Activated naive CD4-positive, alpha-beta T cell treated with anti-CD3 and anti-CD28 coated beads, Interleukin-2, amount 50 U/mL, for 24 hours (primary cell): ENCODE measurements at regions not wholly inside any gene's neighbourhood (a gene's known extent, or its start where the extent isn't known, plus 50 kb on each side); places are given as distances from the start of the nearest gene placed in this dataset.

Experiments
- H3K27ac Mint-ChIP-seq: one replicate; pipeline ENCODE4 v1.8.0; 2021; ENCODE audit warnings: mild to moderate bottlenecking, mixed read lengths
- H3K27me3 Mint-ChIP-seq: one replicate; pipeline ENCODE4 v1.8.0; 2021; ENCODE audit warnings: mixed read lengths
- H3K36me3 Mint-ChIP-seq: one replicate; pipeline ENCODE4 v1.8.0; 2021; ENCODE audit warnings: mixed read lengths
- H3K4me1 Mint-ChIP-seq: one replicate; pipeline ENCODE4 v1.8.0; 2021; ENCODE audit warnings: mixed read lengths
- H3K4me3 Mint-ChIP-seq: one replicate; pipeline ENCODE4 v1.8.0; 2021; ENCODE audit warnings: mild to moderate bottlenecking, mixed read lengths
- H3K9me3 Mint-ChIP-seq: one replicate; pipeline ENCODE4 v1.8.0; 2021; ENCODE audit warnings: mixed read lengths

GRCh38 chr6:17047889-17048288 is 54.0 kb upstream of the STMND1 start:
- H3K9me3 Mint-ChIP-seq = no peaks in the 10 kb centered on the region
- H3K27me3 Mint-ChIP-seq = peaks cover 13% of the 10 kb centered on the region
- H3K4me1 Mint-ChIP-seq = no peaks in the 10 kb centered on the region
- no peak overlapping the region for H3K4me3 Mint-ChIP-seq
- H3K27ac Mint-ChIP-seq = no peak overlapping the region
- H3K36me3 Mint-ChIP-seq = no peaks in the 10 kb centered on the region

- Mint-ChIP-seq H3K27me3 (peaks cover 13% of the 10 kb centered on the region), H3K4me1 (no peaks in the 10 kb centered on the region), H3K9me3 (no peaks in the 10 kb centered on the region), H3K27ac (no peak overlapping the region), H3K4me3 (no peak overlapping the region), H3K36me3 (no peaks in the 10 kb centered on the region)
Observed at GRCh38 chr6:17045581-17046322, 56.1 kb upstream of the STMND1 start.

- Mint-ChIP-seq H3K9me3 (peaks cover 5% of the 10 kb centered on the region), H3K27ac (no peak overlapping the region), H3K4me3 (no peak overlapping the region)
Observed at GRCh38 chr6:17043148-17043522, 58.7 kb upstream of the STMND1 start.

GRCh38 chr6:17042422-17043147 is 59.3 kb upstream of the STMND1 start:
- Mint-ChIP-seq H3K4me3 (no peak overlapping the region), H3K36me3 (no peaks in the 10 kb centered on the region), H3K27me3 (peaks cover 20% of the 10 kb centered on the region), H3K9me3 (peaks cover 5% of the 10 kb centered on the region), H3K27ac (no peak overlapping the region), H3K4me1 (no peaks in the 10 kb centered on the region)

More at GRCh38 chr6:17043148-17043522, 58.7 kb upstream of the STMND1 start:
- no peaks in the 10 kb centered on the region for H3K4me1 Mint-ChIP-seq
- H3K27me3 Mint-ChIP-seq = peaks cover 20% of the 10 kb centered on the region
- H3K36me3 Mint-ChIP-seq = no peaks in the 10 kb centered on the region

GRCh38 chr6:17039266-17039665 is 62.6 kb upstream of the STMND1 start:
- Mint-ChIP-seq H3K4me3 (no peak overlapping the region), H3K27ac (no peak overlapping the region), H3K36me3 (no peaks in the 10 kb centered on the region)

GRCh38 chr6:17038316-17038715 is 63.5 kb upstream of the STMND1 start:
- Mint-ChIP-seq H3K4me1 (no peaks in the 10 kb centered on the region), H3K36me3 (no peaks in the 10 kb centered on the region), H3K27me3 (peaks cover 9% of the 10 kb centered on the region), H3K27ac (no peak overlapping the region), H3K4me3 (no peak overlapping the region), H3K9me3 (peaks cover 5% of the 10 kb centered on the region)

More at GRCh38 chr6:17039266-17039665, 62.6 kb upstream of the STMND1 start:
- peaks cover 5% of the 10 kb centered on the region for H3K9me3 Mint-ChIP-seq
- no peaks in the 10 kb centered on the region for H3K4me1 Mint-ChIP-seq
- peaks cover 10% of the 10 kb centered on the region for H3K27me3 Mint-ChIP-seq

- H3K4me1 Mint-ChIP-seq = no peaks in the 10 kb centered on the region
Observed at GRCh38 chr6:17036065-17036393, 65.8 kb upstream of the STMND1 start.

GRCh38 chr6:17035257-17036064 is 66.4 kb upstream of the STMND1 start:
- Mint-ChIP-seq H3K4me3 (no peak overlapping the region), H3K27me3 (peaks cover 4% of the 10 kb centered on the region), H3K9me3 (peaks cover 5% of the 10 kb centered on the region), H3K4me1 (no peaks in the 10 kb centered on the region), H3K36me3 (no peaks in the 10 kb centered on the region), H3K27ac (no peak overlapping the region)

More at GRCh38 chr6:17036065-17036393, 65.8 kb upstream of the STMND1 start:
- Mint-ChIP-seq H3K4me3 (no peak overlapping the region), H3K9me3 (peaks cover 5% of the 10 kb centered on the region), H3K27me3 (peaks cover 7% of the 10 kb centered on the region), H3K36me3 (no peaks in the 10 kb centered on the region), H3K27ac (no peak overlapping the region)

- no peak overlapping the region for H3K4me3 Mint-ChIP-seq
- peaks cover 3% of the 10 kb centered on the region for H3K27me3 Mint-ChIP-seq
- H3K36me3 Mint-ChIP-seq = no peaks in the 10 kb centered on the region
- H3K4me1 Mint-ChIP-seq = no peaks in the 10 kb centered on the region
- no peak overlapping the region for H3K27ac Mint-ChIP-seq
- H3K9me3 Mint-ChIP-seq = peaks cover 6% of the 10 kb centered on the region
Observed at GRCh38 chr6:17033746-17034145, 68.1 kb upstream of the STMND1 start.

GRCh38 chr6:17032988-17033634 is 68.7 kb upstream of the STMND1 start:
- Mint-ChIP-seq H3K27me3 (peaks cover 2% of the 10 kb centered on the region), H3K9me3 (peaks cover 4% of the 10 kb centered on the region), H3K27ac (no peak overlapping the region), H3K36me3 (no peaks in the 10 kb centered on the region), H3K4me3 (no peak overlapping the region), H3K4me1 (no peaks in the 10 kb centered on the region)

- no peaks in the 10 kb centered on the region for H3K36me3 Mint-ChIP-seq
- no peak overlapping the region for H3K27ac Mint-ChIP-seq
- no peak overlapping the region for H3K4me3 Mint-ChIP-seq
- no peaks in the 10 kb centered on the region for H3K4me1 Mint-ChIP-seq
- peaks cover 4% of the 10 kb centered on the region for H3K9me3 Mint-ChIP-seq
- H3K27me3 Mint-ChIP-seq = peaks cover 2% of the 10 kb centered on the region
Observed at GRCh38 chr6:17032590-17032987, 69.3 kb upstream of the STMND1 start.

GRCh38 chr6:17031961-17032360 is 69.9 kb upstream of the STMND1 start:
- Mint-ChIP-seq H3K4me3 (no peak overlapping the region), H3K4me1 (no peaks in the 10 kb centered on the region)

GRCh38 chr6:17027441-17027840 is 74.4 kb upstream of the STMND1 start:
- peaks cover 7% of the 10 kb centered on the region for H3K36me3 Mint-ChIP-seq
- peaks cover 2% of the 10 kb centered on the region for H3K27me3 Mint-ChIP-seq

More at GRCh38 chr6:17031961-17032360, 69.9 kb upstream of the STMND1 start:
- Mint-ChIP-seq H3K9me3 (peaks cover 4% of the 10 kb centered on the region), H3K36me3 (no peaks in the 10 kb centered on the region), H3K27me3 (peaks cover 2% of the 10 kb centered on the region), H3K27ac (no peak overlapping the region)

GRCh38 chr6:17022604-17023003 is 79.2 kb upstream of the STMND1 start:
- Mint-ChIP-seq H3K4me3 (no peak overlapping the region), H3K4me1 (no peaks in the 10 kb centered on the region), H3K27me3 (peaks cover 2% of the 10 kb centered on the region), H3K27ac (no peak overlapping the region), H3K9me3 (peaks cover 17% of the 10 kb centered on the region), H3K36me3 (peaks cover 7% of the 10 kb centered on the region)

More at GRCh38 chr6:17027441-17027840, 74.4 kb upstream of the STMND1 start:
- Mint-ChIP-seq H3K4me3 (no peak overlapping the region), H3K27ac (peak overlapping the region; percentile 0), H3K9me3 (peaks cover 21% of the 10 kb centered on the region), H3K4me1 (no peaks in the 10 kb centered on the region)

GRCh38 chr6:17021539-17021889 is 80.3 kb upstream of the STMND1 start:
- peaks cover 5% of the 10 kb centered on the region for H3K27me3 Mint-ChIP-seq

More at GRCh38 chr6:17021539-17021889, 80.3 kb upstream of the STMND1 start:
- Mint-ChIP-seq H3K27ac (no peak overlapping the region), H3K9me3 (peaks cover 17% of the 10 kb centered on the region), H3K4me3 (no peak overlapping the region), H3K36me3 (peaks cover 7% of the 10 kb centered on the region), H3K4me1 (peaks cover 3% of the 10 kb centered on the region)
